Endodermal cell (in vitro differentiated cells): ENCODE measurements at regions not wholly inside any gene's neighbourhood (a gene's known extent, or its start where the extent isn't known, plus 50 kb on each side); places are given as distances from the start of the nearest gene placed in this dataset.

Source experiments
- DNase-seq: peaks from one replicate; pipeline ENCODE4 v3.0.0-alpha.2; 2017
- H3K27ac ChIP-seq: 2 replicates; pipeline ENCODE4 v1.5.1; 2013; ENCODE audit warnings: mild to moderate bottlenecking, low read depth, low read length, moderate library complexity
- H3K27me3 ChIP-seq: 2 replicates; pipeline ENCODE4 v1.6.1; 2013; ENCODE audit warnings: mild to moderate bottlenecking, low read length, moderate library complexity; ENCODE audit not compliant: insufficient read depth, control insufficient read depth, poor library complexity, severe bottlenecking
- H3K36me3 ChIP-seq: 2 replicates; pipeline ENCODE4 v1.7.0; 2013; ENCODE audit warnings: mild to moderate bottlenecking, low read length, moderate library complexity; ENCODE audit not compliant: control insufficient read depth, insufficient read depth
- H3K4me1 ChIP-seq: one replicate; pipeline ENCODE4 v1.7.0; 2013; ENCODE audit warnings: low read length; ENCODE audit not compliant: control insufficient read depth, insufficient read depth
- H3K4me3 ChIP-seq: 2 replicates; pipeline ENCODE4 v1.5.1; 2013; ENCODE audit warnings: mild to moderate bottlenecking, low read length, moderate library complexity
- H3K9ac ChIP-seq: 2 replicates; pipeline ENCODE4 v1.6.1; 2013; ENCODE audit warnings: mild to moderate bottlenecking, low read length, moderate library complexity; ENCODE audit not compliant: poor library complexity, severe bottlenecking; ENCODE audit errors: extremely low read depth
- H3K9me3 ChIP-seq: 2 replicates; pipeline ENCODE4 v1.6.1; 2013; ENCODE audit warnings: mild to moderate bottlenecking, low read length, moderate library complexity; ENCODE audit not compliant: control insufficient read depth
- H3K27ac Mint-ChIP-seq: 2 replicates; pipeline ENCODE4 v1.8.0; 2020; ENCODE audit warnings: mixed read lengths
- H3K27me3 Mint-ChIP-seq: 2 replicates; pipeline ENCODE4 v1.8.0; 2021; ENCODE audit warnings: mild to moderate bottlenecking, mixed read lengths; ENCODE audit not compliant: insufficient read depth
- H3K36me3 Mint-ChIP-seq: 2 replicates; pipeline ENCODE4 v1.8.0; 2020; ENCODE audit warnings: low read depth, mixed read lengths
- H3K4me1 Mint-ChIP-seq: 2 replicates; pipeline ENCODE4 v1.8.0; 2020; ENCODE audit warnings: mixed read lengths
- H3K4me3 Mint-ChIP-seq: 2 replicates; pipeline ENCODE4 v1.8.0; 2020; ENCODE audit warnings: mild to moderate bottlenecking, moderate library complexity, mixed read lengths
- H3K9me3 Mint-ChIP-seq: 2 replicates; pipeline ENCODE4 v1.8.0; 2020; ENCODE audit warnings: mild to moderate bottlenecking, mixed read lengths
- WGBS, 2 experiments: methylation state at CpG; one replicate each; pipeline versions ENCODE4 v1.1.5 to v1.1.7; 2013; ENCODE audit warnings: missing lambda C conversion rate in 2 of 2, mixed read lengths in 1 of 2; ENCODE audit not compliant: insufficient coverage in 1 of 2, insufficient read length in 1 of 2; 5-methylcytosine and 5-hydroxymethylcytosine counted together
- TF ChIP-seq, protein P1 (sequence below): fragments of 200-600 bp; sonication (generic); conservative IDR thresholded peaks from 2 replicates; pipeline ENCODE4 v1.5.0; 2021; ENCODE audit warnings: antibody characterized with exemption, mild to moderate bottlenecking

- TF ChIP-seq, protein P1, sequence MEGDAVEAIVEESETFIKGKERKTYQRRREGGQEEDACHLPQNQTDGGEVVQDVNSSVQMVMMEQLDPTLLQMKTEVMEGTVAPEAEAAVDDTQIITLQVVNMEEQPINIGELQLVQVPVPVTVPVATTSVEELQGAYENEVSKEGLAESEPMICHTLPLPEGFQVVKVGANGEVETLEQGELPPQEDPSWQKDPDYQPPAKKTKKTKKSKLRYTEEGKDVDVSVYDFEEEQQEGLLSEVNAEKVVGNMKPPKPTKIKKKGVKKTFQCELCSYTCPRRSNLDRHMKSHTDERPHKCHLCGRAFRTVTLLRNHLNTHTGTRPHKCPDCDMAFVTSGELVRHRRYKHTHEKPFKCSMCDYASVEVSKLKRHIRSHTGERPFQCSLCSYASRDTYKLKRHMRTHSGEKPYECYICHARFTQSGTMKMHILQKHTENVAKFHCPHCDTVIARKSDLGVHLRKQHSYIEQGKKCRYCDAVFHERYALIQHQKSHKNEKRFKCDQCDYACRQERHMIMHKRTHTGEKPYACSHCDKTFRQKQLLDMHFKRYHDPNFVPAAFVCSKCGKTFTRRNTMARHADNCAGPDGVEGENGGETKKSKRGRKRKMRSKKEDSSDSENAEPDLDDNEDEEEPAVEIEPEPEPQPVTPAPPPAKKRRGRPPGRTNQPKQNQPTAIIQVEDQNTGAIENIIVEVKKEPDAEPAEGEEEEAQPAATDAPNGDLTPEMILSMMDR: no peak
- WGBS, 2 experiments: 88% methylated on average over 2 of the region's 2 CpGs; no CpG with 5 or more reads in 1 of the 2 experiments
- DNase-seq: no peak
Measured at GRCh38 chr2:153667475-153667874, 188.9 kb upstream of the RPRM start.

DNA sequence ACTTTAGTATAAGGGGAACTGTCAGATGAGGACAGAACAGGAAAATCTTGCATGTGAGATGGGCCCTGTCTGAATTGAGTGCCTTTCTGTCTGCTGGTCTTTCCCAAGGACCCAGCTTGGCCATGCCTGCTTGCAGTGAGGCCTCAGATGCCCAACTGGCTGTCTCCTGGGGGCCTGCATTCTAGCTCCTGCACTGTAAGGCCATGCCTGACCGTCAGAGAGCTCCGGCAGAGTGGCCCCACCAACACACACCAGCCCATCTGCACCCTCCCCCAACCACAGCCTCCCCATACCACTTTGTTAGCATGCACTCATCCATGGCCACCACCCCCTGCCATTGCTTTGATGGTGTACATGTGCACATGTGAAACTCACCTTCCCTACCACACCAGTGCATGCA lies 190.4 kb upstream of the RPRM start:
- WGBS, 2 experiments: 80 to 95% methylated on average over 1 to 2 of the region's 2 CpGs
- Histone ChIP-seq H3K27ac (no peak overlapping the region), H3K4me1 (no peaks in the 10 kb centered on the region), H3K36me3 (no peaks in the 10 kb centered on the region), H3K9ac (no peak overlapping the region), H3K9me3 (peaks cover 6% of the 10 kb centered on the region), H3K27me3 (no peaks in the 10 kb centered on the region), H3K4me3 (no peak overlapping the region)
- Mint-ChIP-seq H3K4me3 (no peak overlapping the region), H3K27ac (no peak overlapping the region), H3K36me3 (peaks cover 6% of the 10 kb centered on the region), H3K9me3 (peaks cover 69% of the 10 kb centered on the region), H3K27me3 (no peaks in the 10 kb centered on the region), H3K4me1 (no peaks in the 10 kb centered on the region)
- DNase-seq: no peak
- TF ChIP-seq, protein P1: no peak

More at GRCh38 chr2:153667475-153667874, 188.9 kb upstream of the RPRM start:
- H3K36me3 Mint-ChIP-seq: peaks cover 6% of the 10 kb centered on the region
- no peaks in the 10 kb centered on the region for H3K36me3 ChIP-seq
- no peaks in the 10 kb centered on the region for H3K27me3 ChIP-seq
- no peak overlapping the region for H3K4me3 Mint-ChIP-seq
- H3K27ac ChIP-seq: no peak overlapping the region
- H3K4me1 ChIP-seq: no peaks in the 10 kb centered on the region
- no peaks in the 10 kb centered on the region for H3K27me3 Mint-ChIP-seq
- no peak overlapping the region for H3K27ac Mint-ChIP-seq
- H3K4me3 ChIP-seq: no peak overlapping the region
- H3K9me3 Mint-ChIP-seq: peaks cover 71% of the 10 kb centered on the region
- H3K9me3 ChIP-seq: peaks cover 20% of the 10 kb centered on the region
- no peak overlapping the region for H3K9ac ChIP-seq
- no peaks in the 10 kb centered on the region for H3K4me1 Mint-ChIP-seq

- TF ChIP-seq, protein P1: no peak
- 86 to 92% methylated on average over 1 to 5 of the region's 6 CpGs for WGBS, 2 experiments
- no peak overlapping the region for H3K4me3 Mint-ChIP-seq
Measured at GRCh38 chr2:153710128-153710527, 161.6 kb upstream of the GALNT13 start.

More at GRCh38 chr2:153710128-153710527, 161.6 kb upstream of the GALNT13 start:
- Histone ChIP-seq H3K27ac (no peak overlapping the region), H3K27me3 (no peaks in the 10 kb centered on the region), H3K4me3 (no peak overlapping the region), H3K9ac (no peak overlapping the region), H3K9me3 (no peaks in the 10 kb centered on the region), H3K4me1 (no peaks in the 10 kb centered on the region), H3K36me3 (no peaks in the 10 kb centered on the region)
- H3K27me3 Mint-ChIP-seq: no peaks in the 10 kb centered on the region
- no peaks in the 10 kb centered on the region for H3K4me1 Mint-ChIP-seq
- no peak for DNase-seq
- H3K36me3 Mint-ChIP-seq: no peaks in the 10 kb centered on the region
- H3K27ac Mint-ChIP-seq: no peak overlapping the region
- H3K9me3 Mint-ChIP-seq: no peaks in the 10 kb centered on the region
